ENCODE measurements at regions not wholly inside any gene's neighbourhood (a gene's known extent, or its start where the extent isn't known, plus 50 kb on each side); places are given as distances from the start of the nearest gene placed in this dataset.
"Not testable (repeated sequence)": the region's sequence is repeated elsewhere in the genome, so short reads cannot be mapped to it uniquely, and the experiment has no call there.

GRCh38 chr6:85360794-85361642 is 88.9 kb upstream of the NT5E start:
- no peak for TF ChIP-seq CTCF (IDR thresholded peaks at IDR 0.05)
- peak; percentile 90 for ATAC-seq (ENCODE audit: low FRiP score)
- DNase-seq (ENCODE audit: low spot score): no peak

- TF ChIP-seq CTCF (IDR thresholded peaks at IDR 0.05): no peak
These were observed 92.2 kb upstream of the NT5E start for GRCh38 chr6:85357651-85358050.

GRCh38 chr6:85356743-85357142 is 93.1 kb upstream of the NT5E start:
- DNase-seq (ENCODE audit: low spot score); ATAC-seq (ENCODE audit: low FRiP score): not testable (repeated sequence)

More at GRCh38 chr6:85357651-85358050, 92.2 kb upstream of the NT5E start:
- ATAC-seq (ENCODE audit: low FRiP score): no peak
- DNase-seq (ENCODE audit: low spot score): no peak

- ATAC-seq (ENCODE audit: low FRiP score): no peak
- DNase-seq (ENCODE audit: low spot score): no peak
- TF ChIP-seq CTCF (IDR thresholded peaks at IDR 0.05): no peak
These were observed 94.1 kb upstream of the NT5E start for GRCh38 chr6:85355816-85356215.

- peak; percentile 71 for DNase-seq (ENCODE audit: low spot score)
- peak; percentile 81 for ATAC-seq (ENCODE audit: low FRiP score)
- peak in 1 of 3 donors; percentile 87 for TF ChIP-seq CTCF (IDR thresholded peaks at IDR 0.05)
These were observed 94.9 kb upstream of the NT5E start for GRCh38 chr6:85354761-85355618.

- ATAC-seq (ENCODE audit: low FRiP score) (no peak), DNase-seq (ENCODE audit: low spot score) (no peak)
- TF ChIP-seq CTCF (IDR thresholded peaks at IDR 0.05): no peak
These were observed 96.9 kb upstream of the NT5E start for GRCh38 chr6:85353012-85353411.

- no peak for ATAC-seq (ENCODE audit: low FRiP score)
- DNase-seq (ENCODE audit: low spot score): no peak
- TF ChIP-seq CTCF (IDR thresholded peaks at IDR 0.05): no peak
These were observed 101.2 kb upstream of the NT5E start for GRCh38 chr6:85348643-85349042.
